Inflammatory macrophage treated with lipopolysaccharide for 1 hour (primary cell): ENCODE measurements at regions not wholly inside any gene's neighbourhood (a gene's known extent, or its start where the extent isn't known, plus 50 kb on each side); places are given as distances from the start of the nearest gene placed in this dataset.
"Not testable (repeated sequence)": the region's sequence is repeated elsewhere in the genome, so short reads cannot be mapped to it uniquely, and the experiment has no call there.

ENCODE experiments used
- DNase-seq, 2 donors: peaks; one replicate each; pipeline ENCODE4 v3.0.0-alpha.2; 2020 to 2022

DNA sequence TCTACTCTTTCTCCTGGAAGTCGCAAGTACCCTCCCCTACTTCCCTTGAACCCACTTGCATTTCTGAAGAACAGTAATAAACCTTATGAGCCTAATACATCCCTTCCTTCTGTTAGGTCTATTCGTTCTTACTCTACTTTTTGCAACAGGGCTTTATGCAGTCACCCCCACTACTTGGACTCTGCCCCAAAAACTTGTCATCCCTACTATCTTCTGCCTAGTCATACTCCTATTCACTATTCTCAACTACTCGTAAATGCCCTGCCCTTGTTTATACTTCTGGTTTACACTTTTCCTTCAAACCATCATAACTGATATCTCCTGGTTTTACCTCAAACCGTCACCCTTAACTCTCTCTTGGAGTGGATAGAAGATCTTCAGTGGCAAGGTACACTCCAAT lies 55.2 kb upstream of the SLIT2 start:
- no peak for DNase-seq

DNA sequence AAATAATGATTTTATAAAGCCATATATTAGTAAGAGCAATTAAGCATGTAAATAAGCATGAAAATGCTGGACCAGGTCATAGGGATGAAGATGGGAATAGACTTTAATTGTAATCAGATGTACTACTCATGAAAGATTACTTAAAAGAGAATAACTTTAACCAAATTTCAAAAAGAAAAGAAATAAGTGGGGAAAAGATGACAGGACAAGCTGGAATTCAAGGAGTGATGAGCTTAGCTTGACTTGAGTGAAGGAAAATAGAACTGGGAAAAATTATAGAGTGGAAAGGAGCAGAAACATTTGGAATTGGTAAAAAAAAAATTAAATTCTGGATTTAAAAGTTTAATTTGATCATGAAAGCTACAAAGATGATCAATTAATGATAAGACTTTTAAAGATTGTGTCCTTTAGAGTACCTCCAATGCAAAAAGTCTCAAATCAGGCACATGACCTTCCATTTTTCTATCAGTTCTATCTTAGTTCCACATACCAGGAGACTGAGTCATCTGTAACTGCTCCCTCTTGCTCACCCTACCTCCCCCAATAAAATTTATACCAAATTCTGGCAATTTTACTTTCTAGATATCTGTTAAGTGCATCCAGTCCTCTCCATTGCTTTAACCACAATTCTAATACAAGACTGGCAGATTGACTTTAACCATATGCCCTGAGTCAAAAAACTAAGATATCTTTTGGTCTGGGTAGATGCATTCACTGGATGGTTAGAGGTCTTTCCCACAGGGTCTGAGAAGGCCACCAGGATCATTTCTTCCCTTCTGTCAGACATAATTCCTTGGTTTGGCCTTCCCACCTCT lies 56.4 kb upstream of the SLIT2 start:
- DNase-seq: no peak

DNA sequence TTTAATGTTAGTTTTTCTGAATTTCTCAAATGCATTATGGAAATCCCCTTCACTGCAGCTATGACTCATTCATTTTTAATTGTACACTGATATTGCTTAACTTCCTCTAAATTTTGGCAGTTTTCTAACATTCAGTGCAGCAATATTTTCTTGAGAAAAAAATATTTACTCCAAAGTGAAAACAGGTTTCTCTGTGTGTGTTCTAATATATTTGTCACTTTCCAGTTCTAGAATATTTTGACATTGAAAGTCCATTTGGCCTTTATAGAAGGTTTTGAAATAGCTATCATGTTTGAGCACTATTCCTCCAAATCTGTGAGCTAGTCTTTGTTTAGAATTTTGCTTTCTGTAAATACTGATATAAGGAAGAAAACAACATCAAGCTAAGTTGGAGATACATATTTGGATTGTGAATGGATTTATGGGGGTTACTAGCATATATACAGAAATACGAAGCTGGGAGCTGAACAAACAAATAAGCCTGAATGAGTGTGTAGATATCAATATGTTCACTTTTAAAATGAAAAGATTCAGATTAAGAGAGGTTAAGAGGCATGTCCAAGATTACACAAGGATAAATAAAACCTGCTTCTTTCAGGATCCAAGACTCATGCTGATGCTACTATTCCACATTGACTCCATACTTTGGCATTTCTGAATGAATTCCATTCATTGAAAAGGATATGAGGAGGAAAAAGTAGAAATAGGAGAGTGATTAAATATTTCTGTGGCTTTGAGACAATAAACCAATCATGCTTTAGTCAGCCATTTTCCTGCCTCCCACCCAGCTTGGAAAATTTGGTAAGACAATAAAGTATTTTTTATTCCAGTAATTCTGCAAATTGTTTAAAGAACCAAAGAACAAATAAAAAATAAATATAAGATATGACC lies 57.3 kb upstream of the SLIT2 start:
- DNase-seq: peak; percentile 45 to 61

DNA sequence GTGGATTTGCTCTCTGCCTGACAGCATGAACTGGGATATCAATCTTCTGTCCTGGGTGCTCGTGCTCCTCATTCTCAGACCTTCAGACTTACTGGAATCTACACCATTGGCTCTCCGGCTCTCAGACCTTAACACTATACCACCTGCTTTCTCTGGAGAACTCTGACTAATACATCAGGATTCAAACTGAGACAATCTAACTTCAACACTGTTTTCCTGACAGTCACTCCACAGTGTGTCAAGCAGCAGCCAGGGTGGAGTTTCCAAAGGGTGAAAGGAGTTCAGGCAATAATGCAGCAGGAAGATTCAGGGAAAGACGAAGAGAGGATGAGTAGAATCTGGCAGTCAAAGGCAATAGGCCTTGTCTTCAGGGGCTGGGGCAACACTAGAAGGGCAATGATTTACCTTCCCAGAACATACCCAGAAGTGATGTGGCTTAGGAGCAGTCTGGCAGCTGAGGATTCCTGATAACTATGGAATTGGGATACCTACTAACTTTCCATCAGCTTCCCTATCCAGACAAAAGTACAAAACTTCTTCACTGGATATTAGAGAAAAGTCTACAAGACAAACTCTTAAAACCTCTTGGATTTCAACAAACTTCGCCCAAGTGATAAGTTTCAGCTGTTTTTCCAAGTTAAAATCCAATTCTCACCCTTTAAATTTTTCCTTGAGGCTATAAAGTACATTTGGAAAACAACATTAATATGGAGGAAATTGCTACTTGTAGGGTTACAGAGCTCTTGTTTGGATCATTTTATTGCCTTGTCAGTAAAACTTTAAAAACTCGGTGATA lies 58.4 kb upstream of the SLIT2 start:
- no peak for DNase-seq

DNA sequence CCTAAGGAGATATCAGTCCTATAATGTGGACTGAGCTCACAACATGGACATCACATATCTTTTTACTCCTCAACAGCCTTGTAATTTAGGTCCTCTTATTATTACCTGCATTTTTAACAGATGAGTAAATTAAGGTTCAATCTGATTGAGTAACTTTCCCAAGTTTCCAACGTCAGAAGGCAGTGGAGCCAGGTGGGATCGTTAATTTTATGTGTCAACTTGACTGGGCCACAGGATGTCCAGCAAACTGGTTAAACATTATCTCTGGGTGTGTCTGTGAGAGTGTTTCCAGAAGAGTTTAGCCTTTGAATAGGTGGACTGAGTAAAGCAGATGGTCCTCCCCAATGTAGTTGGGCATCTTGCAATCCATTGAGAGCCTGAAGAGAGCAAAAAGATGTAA lies 59.0 kb upstream of the SLIT2 start:
- DNase-seq: no peak

DNA sequence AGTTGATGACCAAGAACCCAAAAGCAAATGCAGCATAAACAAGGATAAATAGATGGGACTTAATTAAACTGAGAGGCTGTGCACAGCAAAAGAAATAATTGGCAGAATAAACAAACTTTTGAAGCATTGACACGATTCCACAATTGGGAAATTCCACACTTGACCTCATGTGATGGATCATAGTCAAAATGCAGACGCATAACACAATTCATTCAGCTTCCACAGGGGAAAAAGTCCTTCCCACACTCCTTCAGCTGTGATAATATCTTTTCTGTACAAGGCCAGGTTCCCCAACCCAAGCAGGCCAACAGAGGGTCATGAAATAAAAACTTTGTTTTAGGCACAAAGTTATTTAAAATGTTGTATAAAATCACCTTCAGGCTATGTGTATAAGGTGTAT lies 66.6 kb upstream of the SLIT2 start:
- DNase-seq: no peak

DNA sequence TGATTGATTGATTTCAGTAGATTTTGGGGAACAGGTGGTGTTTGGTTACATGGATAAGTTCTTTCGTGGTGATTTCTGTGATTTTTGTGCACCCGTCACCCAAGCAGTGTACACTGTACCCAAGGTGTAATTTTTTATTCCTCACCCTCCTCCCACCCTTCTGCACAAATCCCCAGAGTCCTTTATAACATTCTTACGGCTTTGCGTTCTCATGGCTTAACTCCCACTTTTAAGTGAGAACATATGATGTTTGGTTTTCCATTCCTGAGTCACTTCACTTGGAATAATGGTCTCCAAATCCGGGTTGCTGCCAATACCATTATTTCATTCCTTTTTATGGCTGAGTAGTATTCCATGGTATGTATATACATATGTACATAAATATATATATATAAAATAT lies 68.6 kb upstream of the SLIT2 start:
- DNase-seq: not testable (repeated sequence)

DNA sequence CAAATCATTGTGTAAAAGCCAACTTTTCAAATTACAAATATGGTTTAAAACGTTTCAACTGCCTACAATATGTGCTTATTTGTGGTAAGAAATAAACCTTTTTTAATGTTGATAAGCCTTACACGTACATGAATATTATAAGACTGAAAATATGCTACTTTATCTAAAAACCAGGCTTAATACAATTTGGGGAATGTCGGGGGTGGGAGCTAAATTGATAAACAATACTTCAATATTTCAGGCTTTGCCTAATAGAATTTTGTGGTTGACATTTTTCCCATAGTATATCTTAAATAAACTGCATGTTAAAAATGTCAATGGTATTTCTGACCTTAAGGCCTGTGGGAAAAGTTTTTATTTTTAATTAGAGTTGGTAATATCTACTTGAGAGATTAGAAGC lies 69.8 kb upstream of the SLIT2 start:
- DNase-seq: no peak

DNA sequence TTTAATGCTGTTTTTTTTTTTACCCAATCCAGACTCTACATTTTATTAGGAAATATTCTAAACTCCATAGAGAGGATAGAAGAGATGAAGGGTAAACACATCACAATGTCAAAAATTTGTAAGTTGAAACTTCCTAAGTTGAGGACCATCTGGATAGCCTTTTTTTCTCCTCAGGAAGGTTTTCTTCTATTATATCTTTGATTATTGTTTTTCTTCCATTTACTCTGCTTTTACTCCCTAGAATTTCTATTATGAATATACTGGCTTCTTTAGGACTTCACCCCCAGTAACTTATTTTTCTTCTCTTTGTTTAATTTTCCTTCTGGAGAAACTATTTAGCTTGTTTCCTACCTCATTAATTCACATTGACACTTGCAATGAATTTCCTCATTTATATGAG lies 71.2 kb upstream of the SLIT2 start:
- no peak for DNase-seq

DNA sequence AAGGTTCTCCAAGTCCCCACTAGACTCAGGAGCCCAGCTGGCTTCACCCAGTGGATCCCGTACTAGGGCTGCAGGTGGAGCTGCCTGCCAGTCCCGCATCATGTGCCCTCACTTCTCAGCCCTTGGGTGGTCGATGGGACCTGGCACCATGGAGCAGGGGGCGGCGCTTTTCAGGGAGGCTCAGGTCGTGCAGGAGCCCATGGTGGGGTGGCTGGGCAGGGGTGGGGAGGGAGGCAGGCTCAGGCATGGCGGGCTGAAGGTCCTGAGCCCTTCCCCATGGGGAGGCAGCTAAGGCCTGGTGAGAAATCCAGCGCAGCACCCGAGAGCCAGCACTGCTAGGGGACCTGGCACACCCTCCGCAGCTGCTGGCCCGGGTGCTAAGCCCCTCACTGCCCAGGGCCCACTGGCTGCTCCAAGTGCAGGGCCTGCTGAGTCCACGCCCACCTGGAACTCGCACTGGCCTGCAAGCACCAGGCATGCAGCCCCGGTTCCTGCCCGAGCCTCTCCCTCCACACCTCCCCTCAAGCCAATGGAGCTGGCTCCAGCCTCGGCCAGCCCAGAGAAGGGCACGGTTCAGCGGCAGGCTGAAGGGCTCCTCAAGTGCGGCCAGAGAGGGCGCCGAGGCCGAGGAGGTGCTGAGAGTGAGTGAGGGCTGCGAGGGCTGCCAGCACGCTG lies 72.7 kb upstream of the SLIT2 start:
- no peak for DNase-seq

DNA sequence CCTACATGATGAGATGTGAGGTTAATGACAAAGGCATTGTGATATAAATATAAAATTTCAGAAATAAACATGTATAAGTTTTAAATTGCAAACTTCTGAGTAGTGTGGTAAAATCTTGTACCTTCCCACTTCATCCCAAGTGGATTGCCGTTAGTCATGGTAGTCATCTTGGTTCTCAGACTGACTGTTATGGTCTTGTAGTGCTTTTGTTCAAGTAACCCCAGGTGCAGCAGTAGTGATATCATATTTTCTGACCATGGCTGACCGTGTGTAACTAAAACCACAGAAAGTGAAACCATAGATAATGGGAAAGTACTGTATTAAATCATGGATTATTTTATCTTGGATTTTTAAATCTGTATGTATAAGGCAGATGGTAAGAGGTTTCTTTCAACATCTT lies 74.8 kb upstream of the SLIT2 start:
- no peak for DNase-seq

DNA sequence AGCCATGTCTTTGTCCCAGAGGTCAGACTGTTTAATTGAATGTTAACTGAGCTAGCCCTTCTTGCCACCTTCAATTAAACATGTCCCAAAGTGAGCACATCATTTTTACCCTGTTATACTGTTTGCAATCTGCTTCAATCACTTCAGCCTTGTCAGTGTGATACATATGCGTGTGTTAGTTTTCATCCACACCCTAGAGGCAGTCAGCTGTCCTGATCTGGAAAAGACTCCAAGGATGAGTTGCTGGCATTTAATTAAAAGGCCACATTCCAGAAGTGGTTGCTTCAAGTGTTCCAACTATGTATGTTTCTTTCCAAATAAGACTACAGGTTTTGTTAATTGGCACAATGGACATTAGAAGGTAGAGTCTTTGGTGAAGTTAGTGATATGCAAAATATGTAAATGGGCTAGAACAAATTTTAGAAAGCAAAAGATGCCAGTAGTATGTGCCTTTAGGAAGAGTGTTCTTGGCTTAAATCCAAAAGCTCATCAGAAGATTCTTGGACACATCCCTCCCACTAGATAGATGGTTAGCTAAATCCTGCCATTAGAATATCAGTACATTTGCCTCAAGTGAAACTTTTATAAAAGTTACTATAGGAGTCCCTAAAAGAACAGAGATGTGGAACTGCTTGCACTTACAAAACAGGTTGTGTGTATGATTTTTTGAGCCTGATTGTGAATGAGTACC lies 79.5 kb upstream of the SLIT2 start:
- DNase-seq: no peak

DNA sequence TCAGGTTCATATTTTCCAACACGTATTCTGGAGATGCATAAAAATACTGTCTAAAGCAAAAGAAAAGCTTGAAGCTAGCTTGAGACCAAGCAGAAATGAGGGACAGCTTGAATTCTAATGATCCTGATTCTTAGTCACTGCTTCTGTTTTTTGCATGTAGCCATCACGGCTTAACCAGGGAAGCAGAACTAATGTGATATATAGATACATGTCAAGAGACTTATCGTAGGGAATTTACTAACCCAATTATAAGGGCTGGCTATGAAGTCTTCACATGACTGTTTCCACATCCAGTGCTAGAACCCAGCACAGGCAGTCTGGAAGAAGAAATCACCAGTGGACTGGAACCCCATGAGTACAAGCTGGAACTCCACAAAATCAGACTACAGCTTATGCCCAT lies 85.2 kb upstream of the SLIT2 start:
- DNase-seq: no peak

DNA sequence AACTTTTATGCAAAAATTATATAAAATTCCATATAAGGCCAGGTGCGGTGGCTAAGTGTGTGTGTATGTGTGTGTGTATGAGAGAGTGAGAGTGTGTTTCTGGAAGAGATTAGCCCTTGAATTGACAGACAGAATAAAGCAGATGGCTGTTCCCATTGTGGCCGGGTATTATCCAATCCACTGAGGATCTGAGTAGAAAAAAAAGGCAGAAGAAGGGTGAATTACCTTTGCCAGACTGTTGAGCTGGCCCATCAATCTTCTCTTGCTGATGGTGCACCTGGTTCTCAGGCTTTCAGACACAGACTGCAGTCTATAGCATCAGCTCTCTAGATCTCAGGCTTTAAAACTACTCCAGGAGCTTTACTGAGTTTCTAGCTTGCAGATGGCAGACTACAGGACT lies 92.2 kb upstream of the SLIT2 start:
- DNase-seq: no peak

DNA sequence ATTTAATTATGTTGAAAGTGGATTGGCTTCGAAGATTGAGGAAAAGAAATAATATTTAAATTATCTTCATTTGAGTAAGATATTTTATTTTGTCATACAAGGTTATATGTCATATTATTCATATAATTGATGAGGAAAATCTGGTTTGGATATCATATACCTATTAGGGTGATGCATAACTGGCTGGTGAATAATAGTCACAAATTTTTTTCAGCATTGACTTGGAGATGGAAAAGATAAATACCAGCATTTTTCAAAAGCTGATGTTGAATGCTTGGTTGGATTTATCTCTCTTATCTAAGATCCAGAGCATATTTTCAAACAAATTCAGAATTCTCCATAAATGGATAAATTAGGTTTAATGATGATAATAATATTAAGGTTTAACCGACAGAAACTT lies 93.5 kb upstream of the SLIT2 start:
- DNase-seq: no peak

DNA sequence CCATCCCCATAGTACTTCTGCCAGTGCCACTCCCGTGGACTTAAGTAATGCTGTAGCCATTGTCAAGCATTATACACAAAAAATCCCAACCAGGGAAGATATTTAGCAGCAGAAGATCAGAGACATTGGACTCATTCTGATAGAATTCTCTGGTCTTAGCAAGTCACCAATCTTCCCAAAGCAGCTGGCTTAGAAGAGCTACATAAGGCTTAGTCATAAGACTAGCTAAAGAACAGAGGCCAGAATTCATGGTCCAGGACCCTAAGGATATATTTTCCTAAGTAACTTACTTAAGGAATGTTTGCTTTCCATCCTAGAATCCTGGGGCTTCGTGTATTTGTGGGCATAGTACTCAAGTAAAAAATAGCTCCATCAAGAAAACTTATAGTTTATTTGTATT lies 100.3 kb upstream of the SLIT2 start:
- no peak for DNase-seq

DNA sequence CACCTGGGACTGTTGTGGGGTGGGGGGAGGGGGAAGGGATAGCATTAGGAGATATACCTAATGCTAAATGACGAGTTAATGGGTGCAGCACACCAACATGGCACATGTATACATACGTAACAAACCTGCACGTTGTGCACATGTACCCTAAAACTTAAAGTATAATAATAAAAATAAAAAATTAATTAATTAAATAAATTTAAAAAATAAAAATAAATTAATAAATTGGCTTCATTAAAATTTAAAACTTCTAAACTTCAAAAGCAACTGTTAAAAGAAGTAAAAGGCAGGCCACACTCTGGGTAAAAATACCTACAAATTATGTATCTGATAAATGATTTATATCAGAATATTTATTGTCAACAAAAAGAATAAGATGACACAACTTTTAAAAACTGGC lies 102.6 kb upstream of the SLIT2 start:
- DNase-seq: not testable (repeated sequence)

DNA sequence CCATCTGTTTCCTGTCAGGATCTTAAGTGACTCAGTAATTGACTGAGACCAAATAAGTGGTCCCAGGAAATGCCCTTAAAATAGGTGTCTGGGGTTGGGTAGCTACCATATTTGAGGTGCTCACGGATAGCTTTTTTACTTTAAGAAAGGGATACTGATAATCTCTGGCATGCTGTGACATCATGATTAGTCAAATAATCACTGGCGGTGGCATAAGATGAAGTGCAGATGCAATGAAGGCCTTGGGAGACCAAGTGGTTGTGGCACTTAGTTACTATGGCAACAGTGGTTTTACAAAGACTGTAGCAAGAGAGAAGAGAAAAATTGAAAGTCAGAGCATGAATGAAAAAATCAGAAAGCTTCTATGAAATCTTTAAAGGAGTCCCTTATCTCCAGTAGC lies 114.5 kb upstream of the SLIT2 start:
- no peak for DNase-seq

DNA sequence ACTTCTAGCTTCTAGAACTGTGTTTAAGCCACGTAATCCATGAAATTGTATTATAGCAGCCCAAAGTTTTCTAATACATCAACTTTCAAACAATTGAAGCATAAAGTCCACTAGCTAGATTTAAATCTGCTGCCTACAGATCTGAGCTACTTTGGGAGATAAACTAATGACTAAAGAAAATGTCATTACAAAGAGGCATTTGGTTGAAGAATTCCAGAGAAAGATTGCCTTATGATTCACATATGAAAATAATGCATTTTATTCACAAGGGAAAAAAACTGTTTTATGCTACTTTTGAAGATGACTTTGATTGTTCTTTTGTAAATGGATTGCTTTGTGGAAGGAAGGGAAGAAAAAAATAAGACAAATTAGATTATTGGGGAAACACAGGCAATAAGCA lies 124.1 kb upstream of the SLIT2 start:
- DNase-seq: no peak

DNA sequence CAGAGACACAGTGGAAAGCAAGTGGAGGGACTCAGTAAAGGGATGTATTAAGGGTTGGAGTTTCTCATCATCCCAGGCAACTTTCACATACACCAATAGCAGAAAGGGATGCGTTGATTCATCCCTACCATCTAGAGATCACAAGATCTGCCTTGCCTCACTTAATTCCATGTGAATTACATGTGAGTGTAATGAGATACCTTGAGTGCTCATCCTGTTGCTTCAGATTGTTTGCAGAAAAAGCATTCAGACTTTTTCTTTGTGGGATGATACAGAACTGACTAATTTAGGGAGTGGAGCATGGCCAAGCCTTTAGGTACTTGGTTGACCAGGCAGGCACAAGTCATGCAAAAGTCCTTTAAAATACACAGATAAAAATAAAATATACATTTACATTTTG lies 124.8 kb upstream of the SLIT2 start:
- DNase-seq: no peak

DNA sequence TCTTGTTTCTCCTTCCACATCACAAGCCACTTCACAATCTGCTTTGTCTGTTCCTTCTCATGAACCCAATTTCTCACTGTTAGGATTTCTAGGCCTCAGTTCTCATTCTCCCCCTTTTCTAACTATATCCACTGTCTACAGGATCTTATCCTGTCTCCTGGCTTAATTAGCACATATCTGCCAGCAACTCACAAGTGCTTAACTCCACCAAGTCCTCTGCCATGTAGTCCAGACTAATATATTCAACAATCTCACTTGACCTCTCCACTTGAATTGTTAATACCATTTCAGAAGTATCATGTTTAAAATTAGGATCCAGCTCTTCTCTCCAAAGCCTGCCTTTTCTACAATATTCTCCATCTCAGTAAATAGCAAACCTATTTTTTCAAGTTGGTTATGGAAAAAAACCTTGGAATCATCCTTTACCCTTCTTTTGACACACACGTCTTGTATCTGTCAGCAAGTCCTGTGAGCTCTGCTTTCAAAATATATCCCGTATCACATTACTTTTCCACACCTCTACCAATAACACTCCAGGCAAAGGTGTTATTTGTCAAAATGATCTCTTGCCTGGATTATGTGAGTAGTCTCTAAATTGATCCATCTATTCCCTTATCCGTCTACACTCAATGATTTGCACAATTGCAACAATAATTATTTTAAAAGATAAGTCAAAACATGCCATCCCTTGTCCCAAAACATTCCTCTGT lies 127.2 kb upstream of the SLIT2 start:
- no peak for DNase-seq
